K562 (cell line): ENCODE measurements at regions not wholly inside any gene's neighbourhood (a gene's known extent, or its start where the extent isn't known, plus 50 kb on each side); places are given as distances from the start of the nearest gene placed in this dataset.

Experiments used
- ATAC-seq: fragments of 200-7000 bp; cut with Tn5 transposase; 3 replicates; pipeline ENCODE4 v1.9.1; 2020; ENCODE audit warnings: moderate library complexity
- BruUV-seq: library from RNA; stranded (reverse); fragments of 400-500 nt; replicated peaks from 2 replicates; lab custom pipeline; 2021; lab: Mats Ljungman, UMichigan
- CTCF ChIA-PET: fragments of 300-600 bp; formaldehyde crosslinking; extraction: SDS; loops from one replicate; lab custom pipeline; 2021; ENCODE audit warnings: low intra/inter-chr PET ratio; lab: Yijun Ruan, JAX
- POLR2A ChIA-PET: fragments of 300-600, 350-650 bp; sonication (Branson Sonifier 250); formaldehyde crosslinking; extraction: SDS; loops from one replicate; lab custom pipeline; 2021; ENCODE audit warnings: antibody characterized with exemption, inconsistent platforms; lab: Yijun Ruan, JAX
- DNase-seq, 4 experiments: peaks; one replicate each; pipeline versions ENCODE4 v3.0.0 to v3.0.0-alpha.2; 2011 to 2018; ENCODE audit warnings: low spot score in 3 of 4, mixed read lengths in 3 of 4; ENCODE audit errors: extremely low read depth in 1 of 4
- FAIRE-seq: peaks from 2 replicates; lab custom pipeline; 2011; peaks lifted over from hg19 to GRCh38; lab: Jason Lieb, UNC
- H2AFZ ChIP-seq: 2 replicates; pipeline ENCODE4 v1.6.0; 2011; ENCODE audit warnings: low read depth, low read length, control low read depth, inconsistent platforms
- H3K27ac ChIP-seq: fragments of 200-600 bp; 3 replicates; pipeline ENCODE4 v1.8.0; 2011; ENCODE audit warnings: low read depth, mild to moderate bottlenecking, control low read depth, inconsistent platforms, low read length, moderate library complexity, mixed read lengths; ENCODE audit errors: extremely low read depth
- H3K27me3 ChIP-seq, 2 experiments: fragments of 300-600 bp in 1 of 2; 2 replicates in 1 of 2; 3 replicates in 1 of 2; pipeline versions ENCODE4 v1.6.0 to v1.8.0; 2011; ENCODE audit warnings: inconsistent platforms in 2 of 2, low read length in 2 of 2, mild to moderate bottlenecking in 1 of 2, mixed read lengths in 1 of 2, moderate library complexity in 1 of 2; ENCODE audit not compliant: control insufficient read depth in 2 of 2, insufficient read depth in 2 of 2
- H3K36me3 ChIP-seq: fragments of 300-600 bp; 3 replicates; pipeline ENCODE4 v1.8.0; 2011; ENCODE audit warnings: mild to moderate bottlenecking, low read length, inconsistent platforms; ENCODE audit not compliant: control insufficient read depth, insufficient read depth
- H3K4me1 ChIP-seq, 2 experiments: fragments of 200-600 bp in 1 of 2; replicated peaks in 1 of 2; 2 replicates in 1 of 2; 3 replicates in 1 of 2; pipeline versions ENCODE4 v1.5.1 to v1.8.0; 2011; ENCODE audit warnings: inconsistent platforms in 2 of 2, low read length in 2 of 2, mild to moderate bottlenecking in 1 of 2, mixed read lengths in 1 of 2, moderate library complexity in 1 of 2; ENCODE audit not compliant: control insufficient read depth in 2 of 2, insufficient read depth in 2 of 2
- H3K4me2 ChIP-seq: 2 replicates; pipeline ENCODE4 v1.6.1; 2011; ENCODE audit warnings: low read length, control low read depth, inconsistent platforms, mixed read lengths; ENCODE audit not compliant: insufficient read depth
- H3K4me3 ChIP-seq: fragments of 200-600 bp; sonication (generic), shearing (Covaris generic); 2 replicates; pipeline ENCODE4 v1.5.1; 2016; ENCODE audit warnings: control low read depth, inconsistent platforms
- H3K79me2 ChIP-seq: fragments of 200-600 bp; 3 replicates; pipeline ENCODE4 v1.8.0; 2011; ENCODE audit warnings: low read length, inconsistent platforms; ENCODE audit not compliant: control insufficient read depth, insufficient read depth
- H3K9ac ChIP-seq, 2 experiments: 2 replicates each; pipeline versions ENCODE4 v1.6.0 to v1.6.1; 2011; ENCODE audit warnings: low read depth in 2 of 2, low read length in 2 of 2, control low read depth in 1 of 2, inconsistent platforms in 1 of 2, mild to moderate bottlenecking in 1 of 2, mixed read lengths in 1 of 2; ENCODE audit not compliant: insufficient read depth in 1 of 2
- H3K9me1 ChIP-seq: one replicate; pipeline ENCODE4 v1.6.0; 2011; ENCODE audit warnings: inconsistent platforms, mild to moderate bottlenecking, low read length, moderate library complexity; ENCODE audit not compliant: control insufficient read depth, insufficient read depth
- H3K9me3 ChIP-seq: replicated peaks from 2 replicates; pipeline ENCODE4 v1.5.1; 2011; ENCODE audit warnings: low read depth, low read length, inconsistent platforms; ENCODE audit not compliant: control insufficient read depth, insufficient read depth
- H4K20me1 ChIP-seq: replicated peaks from 2 replicates; pipeline ENCODE4 v1.6.1; 2011; ENCODE audit warnings: low read length, inconsistent platforms, mixed read lengths; ENCODE audit not compliant: control insufficient read depth, insufficient read depth
- DACH1 ChIP-seq: fragments of 450-650 bp; IDR thresholded peaks from 2 replicates; pipeline ENCODE4 v1.6.1; 2018; ENCODE audit not compliant: partially characterized antibody
- HDAC1 ChIP-seq, 2 experiments: fragments of 450-650 bp; IDR thresholded peaks; 2 replicates each; pipeline ENCODE4 v1.6.1; 2016 to 2017; ENCODE audit warnings: inconsistent platforms in 1 of 2, mild to moderate bottlenecking in 1 of 2, moderate library complexity in 1 of 2
- SRSF7 ChIP-seq: fragments of 200-400 bp; formaldehyde crosslinking; optimal IDR thresholded peaks from 2 replicates; pipeline ENCODE3; 2017; ENCODE audit warnings: mild to moderate bottlenecking, low read depth, low read length
- TBL1XR1 ChIP-seq, 2 experiments: IDR thresholded peaks; 2 replicates each; pipeline ENCODE4 v1.6.1; 2012; ENCODE audit warnings: improper control_type of control experiment in 2 of 2, low read length in 2 of 2, mild to moderate bottlenecking in 1 of 2
- TRIM28 ChIP-seq: fragments of 450-650 bp; IDR thresholded peaks from 2 replicates; pipeline ENCODE4 v1.6.1; 2017
- ZFX ChIP-seq: sonication (generic); formaldehyde crosslinking; IDR thresholded peaks from 2 replicates; pipeline ENCODE4 v1.8.0; 2022; ENCODE audit warnings: mild to moderate bottlenecking, missing genetic modification reagents, moderate library complexity
- ZNF589 ChIP-seq: fragments of 200-800 bp; sonication (Bioruptor generic); IDR thresholded peaks from 2 replicates; pipeline ENCODE4 v1.6.1; 2016; ENCODE audit warnings: low read depth, missing genetic modification characterization, missing compliant biosample characterization
- WGBS: fragments of 100-300 bp; shearing (Covaris generic); methylation state at CpG from one replicate; pipeline ENCODE4 v1.1.6; 2016; ENCODE audit warnings: low coverage, mixed read lengths; ENCODE audit not compliant: insufficient coverage; ENCODE audit errors: missing lambda C conversion rate; 5-methylcytosine and 5-hydroxymethylcytosine counted together
- in situ Hi-C: fragments of 300-500 bp; cut with MboI; formaldehyde crosslinking; loops from 4 replicates; pipeline ENCODE4 v1.15.0; 2018; ENCODE audit warnings: inconsistent platforms, mixed read lengths
- intact Hi-C: fragments of 100-400 bp; cut with micrococcal nuclease; formaldehyde crosslinking; loops from 2 replicates; pipeline ENCODE4 v1.14.2; 2022

DNA sequence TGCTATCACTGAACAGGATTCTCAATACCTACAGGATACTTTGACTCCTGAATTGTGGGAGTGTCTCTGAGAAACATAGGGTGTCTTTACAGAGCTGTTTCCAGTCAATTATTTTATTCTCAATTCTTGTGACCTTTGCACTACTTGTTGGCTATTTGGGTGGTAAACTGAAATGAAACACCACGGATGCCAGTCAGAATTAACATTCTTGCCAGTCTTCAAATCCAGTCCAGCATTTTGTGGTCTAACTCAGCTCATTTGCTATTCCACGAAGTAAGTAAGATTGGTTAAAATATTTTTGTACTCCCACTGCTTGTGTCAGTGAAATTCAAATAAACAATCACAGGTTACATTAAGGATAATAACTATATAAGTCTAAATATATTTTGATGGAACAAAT is 197.9 kb downstream of the ANKRD50 start:
- in situ Hi-C loops (no loop called here), intact Hi-C loops (no loop called here)
- ChIA-PET CTCF (no interaction called here), POLR2A (no interaction called here)
- DNase-seq: no peak
- ATAC-seq: no peak
- H3K27me3 ChIP-seq: no peaks in the 10 kb centered on the region
- no peaks in the 10 kb centered on the region for H3K79me2 ChIP-seq
- no peak overlapping the region for H3K9ac ChIP-seq
- no peak overlapping the region for H3K27ac ChIP-seq
- no peak overlapping the region for H2AFZ ChIP-seq
- no peaks in the 10 kb centered on the region for H3K9me1 ChIP-seq
- no TSS peak for BruUV-seq
- no peak for TF ChIP-seq TBL1XR1 (IDR thresholded peaks at IDR 0.05; ENCODE audit: low read length in 2 of 2)
- no peak overlapping the region for H3K4me2 ChIP-seq
- H3K4me3 ChIP-seq: no peak overlapping the region
- no peaks in the 10 kb centered on the region for H4K20me1 ChIP-seq
- H3K4me1 ChIP-seq: no peaks in the 10 kb centered on the region
- H3K9me3 ChIP-seq: no peaks in the 10 kb centered on the region
- WGBS: 0% methylated on average over 2 of the region's 2 CpGs
- H3K36me3 ChIP-seq: no peaks in the 10 kb centered on the region
- no peak for FAIRE-seq

DNA sequence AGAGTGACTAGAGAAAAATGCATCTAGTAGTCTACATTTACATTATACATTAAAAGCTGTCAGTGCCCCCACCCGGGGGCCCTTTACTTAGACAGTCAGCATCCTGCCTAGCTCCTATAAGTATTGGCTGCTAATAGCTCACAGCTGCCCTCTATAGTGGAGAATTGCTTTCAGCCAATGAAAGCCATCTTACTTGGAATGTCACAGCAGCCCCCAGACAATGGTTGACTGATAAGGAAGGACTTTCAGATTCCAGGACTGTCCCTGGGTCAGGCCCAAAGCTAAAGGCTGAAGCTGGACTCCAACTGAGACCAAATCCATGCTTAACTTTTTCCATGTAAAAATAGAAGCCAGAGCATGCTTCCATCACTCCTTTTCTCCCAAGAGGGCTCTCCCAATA is 196.9 kb downstream of the ANKRD50 start:
- Histone ChIP-seq H3K9me3 (no peaks in the 10 kb centered on the region), H3K4me1 (no peaks in the 10 kb centered on the region), H3K9me1 (no peaks in the 10 kb centered on the region), H4K20me1 (no peaks in the 10 kb centered on the region), H2AFZ (no peak overlapping the region), H3K36me3 (no peaks in the 10 kb centered on the region), H3K27me3 (no peaks in the 10 kb centered on the region), H3K4me2 (no peak overlapping the region), H3K4me3 (no peak overlapping the region), H3K27ac (no peak overlapping the region), H3K79me2 (no peaks in the 10 kb centered on the region), H3K9ac (no peak overlapping the region)
- 0% methylated on average over 1 of the region's 1 CpG for WGBS
- ATAC-seq: peak; percentile 28; the same call in 1 of the 3 replicates
- peak in 2 of 4 experiments; percentile 7 to 16 for DNase-seq
- intact Hi-C loops (no loop called here), in situ Hi-C loops (no loop called here)
- ChIA-PET POLR2A (no interaction called here), CTCF (no interaction called here)
- FAIRE-seq: no peak
- no TSS peak for BruUV-seq
- TF ChIP-seq DACH1: no peak
- TF ChIP-seq TRIM28: no peak
- TF ChIP-seq HDAC1 (IDR thresholded peaks at IDR 0.05): no peak
- no peak for TF ChIP-seq ZFX (CRISPR knock-in tag)
- no peak for TF ChIP-seq SRSF7
- TF ChIP-seq ZNF589 (CRISPR knock-in tag): no peak
